Mammary epithelial cell (primary cell): ENCODE measurements at regions not wholly inside any gene's neighbourhood (a gene's known extent, or its start where the extent isn't known, plus 50 kb on each side); places are given as distances from the start of the nearest gene placed in this dataset.

ENCODE experiments used
- EZH2 ChIP-seq: IDR thresholded peaks from 2 replicates; pipeline ENCODE4 v1.6.1; 2012; ENCODE audit warnings: low read length, inconsistent platforms, borderline replicate concordance
- TF ChIP-seq, protein P1 (sequence below), 2 donors: IDR thresholded peaks in 1 of 2; conservative IDR thresholded peaks in 1 of 2; 2 replicates each; pipeline ENCODE4 v1.5.1; 2011 to 2012; ENCODE audit warnings: inconsistent platforms in 2 of 2, low read length in 2 of 2, mild to moderate bottlenecking in 2 of 2, control low read depth in 1 of 2, low read depth in 1 of 2; ENCODE audit not compliant: insufficient read depth in 1 of 2; ENCODE audit errors: extremely low read depth in 1 of 2

DNA sequence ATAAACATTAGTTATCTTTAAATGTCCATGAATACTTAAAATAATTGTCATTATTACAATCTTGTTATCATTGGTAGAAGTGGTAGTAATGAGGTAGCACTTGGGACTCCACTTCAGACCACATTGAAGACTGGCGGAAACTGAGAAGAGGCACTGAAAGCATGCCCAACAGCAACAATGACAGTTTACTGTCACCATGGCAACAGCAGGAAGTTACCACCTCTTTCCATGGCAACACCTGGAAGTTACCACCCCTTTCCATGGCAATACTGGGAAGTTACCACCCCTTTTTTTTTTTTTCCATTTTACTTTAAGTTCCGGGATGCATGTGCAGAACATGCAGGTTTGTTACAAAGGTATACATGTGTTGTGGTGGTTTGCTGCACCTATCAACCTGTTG, 494.9 kb upstream of the RBFOX1 start:
- TF ChIP-seq, protein P1, sequence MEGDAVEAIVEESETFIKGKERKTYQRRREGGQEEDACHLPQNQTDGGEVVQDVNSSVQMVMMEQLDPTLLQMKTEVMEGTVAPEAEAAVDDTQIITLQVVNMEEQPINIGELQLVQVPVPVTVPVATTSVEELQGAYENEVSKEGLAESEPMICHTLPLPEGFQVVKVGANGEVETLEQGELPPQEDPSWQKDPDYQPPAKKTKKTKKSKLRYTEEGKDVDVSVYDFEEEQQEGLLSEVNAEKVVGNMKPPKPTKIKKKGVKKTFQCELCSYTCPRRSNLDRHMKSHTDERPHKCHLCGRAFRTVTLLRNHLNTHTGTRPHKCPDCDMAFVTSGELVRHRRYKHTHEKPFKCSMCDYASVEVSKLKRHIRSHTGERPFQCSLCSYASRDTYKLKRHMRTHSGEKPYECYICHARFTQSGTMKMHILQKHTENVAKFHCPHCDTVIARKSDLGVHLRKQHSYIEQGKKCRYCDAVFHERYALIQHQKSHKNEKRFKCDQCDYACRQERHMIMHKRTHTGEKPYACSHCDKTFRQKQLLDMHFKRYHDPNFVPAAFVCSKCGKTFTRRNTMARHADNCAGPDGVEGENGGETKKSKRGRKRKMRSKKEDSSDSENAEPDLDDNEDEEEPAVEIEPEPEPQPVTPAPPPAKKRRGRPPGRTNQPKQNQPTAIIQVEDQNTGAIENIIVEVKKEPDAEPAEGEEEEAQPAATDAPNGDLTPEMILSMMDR (conservative IDR thresholded peaks at IDR 0.05 in 1 of 2, IDR thresholded peaks at IDR 0.05 in 1 of 2; ENCODE audit: extremely low read depth in 1 of 2, insufficient read depth in 1 of 2, low read depth in 1 of 2, low read length in 2 of 2) = no peak
- no peak for TF ChIP-seq EZH2
